ENCODE measurements at regions not wholly inside any gene's neighbourhood (a gene's known extent, or its start where the extent isn't known, plus 50 kb on each side); places are given as distances from the start of the nearest gene placed in this dataset.

DNA sequence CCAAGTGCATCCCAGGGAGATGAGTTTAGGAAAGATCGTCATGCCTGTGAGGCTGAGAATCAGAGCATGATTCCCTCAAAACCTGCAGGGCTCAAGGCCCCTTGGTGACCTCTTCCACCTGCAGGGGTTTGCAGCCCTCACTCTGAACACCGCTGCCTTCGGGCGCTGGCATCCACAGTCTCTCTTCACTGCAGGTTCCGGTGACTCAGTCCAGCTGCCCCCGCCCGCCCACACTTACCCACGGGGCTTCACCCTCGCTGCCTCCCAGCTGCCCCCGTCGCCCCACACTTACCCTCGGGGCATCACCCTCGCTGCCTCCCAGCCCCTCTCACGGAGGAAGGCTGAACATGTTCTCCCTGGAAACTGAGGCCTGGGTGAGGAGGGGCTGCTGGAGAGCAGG lies 277.1 kb downstream of the XXYLT1 start:
- no peak for DNase-seq
- no peaks in the 10 kb centered on the region for H3K9me3 ChIP-seq
- H3K4me1 ChIP-seq, result no peaks in the 10 kb centered on the region
- TF ChIP-seq POLR2A (IDR thresholded peaks at IDR 0.05) (no peak), EP300 (IDR thresholded peaks at IDR 0.05; ENCODE audit: low read depth) (no peak), POLR2AphosphoS5 (IDR thresholded peaks at IDR 0.05) (no peak)
- TF ChIP-seq, protein P1, sequence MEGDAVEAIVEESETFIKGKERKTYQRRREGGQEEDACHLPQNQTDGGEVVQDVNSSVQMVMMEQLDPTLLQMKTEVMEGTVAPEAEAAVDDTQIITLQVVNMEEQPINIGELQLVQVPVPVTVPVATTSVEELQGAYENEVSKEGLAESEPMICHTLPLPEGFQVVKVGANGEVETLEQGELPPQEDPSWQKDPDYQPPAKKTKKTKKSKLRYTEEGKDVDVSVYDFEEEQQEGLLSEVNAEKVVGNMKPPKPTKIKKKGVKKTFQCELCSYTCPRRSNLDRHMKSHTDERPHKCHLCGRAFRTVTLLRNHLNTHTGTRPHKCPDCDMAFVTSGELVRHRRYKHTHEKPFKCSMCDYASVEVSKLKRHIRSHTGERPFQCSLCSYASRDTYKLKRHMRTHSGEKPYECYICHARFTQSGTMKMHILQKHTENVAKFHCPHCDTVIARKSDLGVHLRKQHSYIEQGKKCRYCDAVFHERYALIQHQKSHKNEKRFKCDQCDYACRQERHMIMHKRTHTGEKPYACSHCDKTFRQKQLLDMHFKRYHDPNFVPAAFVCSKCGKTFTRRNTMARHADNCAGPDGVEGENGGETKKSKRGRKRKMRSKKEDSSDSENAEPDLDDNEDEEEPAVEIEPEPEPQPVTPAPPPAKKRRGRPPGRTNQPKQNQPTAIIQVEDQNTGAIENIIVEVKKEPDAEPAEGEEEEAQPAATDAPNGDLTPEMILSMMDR (IDR thresholded peaks at IDR 0.05), result no peak
- H3K4me3 ChIP-seq, result no peak overlapping the region
- H3K27me3 ChIP-seq, result no peaks in the 10 kb centered on the region
- no peaks in the 10 kb centered on the region for H3K36me3 ChIP-seq
- in situ Hi-C loops (cut with MboI; ENCODE audit: low pct_ligation_motif_present in 1 of 4, low pct_unique_long_range_greater_than_20kb in 1 of 4, low sequenced_read_pairs in 3 of 4), result loop anchor here in 2 of 4 donors (25.0 kb wide), 1 partner anchor 307 kb away; the partner anchor contains the start of gene FAM43A (in 2 of the 2)
- intact Hi-C loops (cut with DNase I; ENCODE audit: low total_unique reads), result no loop called here
- H3K27ac ChIP-seq, result no peak overlapping the region
- WGBS, 2 donors (ENCODE audit: low coverage in 1 of 2), result 90% methylated on average over 14 of the region's 14 CpGs; no CpG with 5 or more reads in 1 of the 2 donors

- intact Hi-C loops (cut with DNase I; ENCODE audit: low total_unique reads), result no loop called here
- H3K27me3 ChIP-seq, result no peaks in the 10 kb centered on the region
- in situ Hi-C loops (cut with MboI; ENCODE audit: low pct_ligation_motif_present in 1 of 4, low pct_unique_long_range_greater_than_20kb in 1 of 4, low sequenced_read_pairs in 3 of 4), result loop anchor here in 2 of 4 donors (25.0 kb wide), 1 partner anchor 307 kb away; the partner anchor contains the start of gene FAM43A (in 2 of the 2)
- H3K4me3 ChIP-seq, result no peak overlapping the region
- H3K4me1 ChIP-seq, result no peaks in the 10 kb centered on the region
- no peaks in the 10 kb centered on the region for H3K36me3 ChIP-seq
- WGBS, 2 donors (ENCODE audit: low coverage in 1 of 2), result 80 to 93% methylated on average over 2 to 6 of the region's 6 CpGs
- DNase-seq, result no peak
- TF ChIP-seq POLR2A (IDR thresholded peaks at IDR 0.05) (no peak), EP300 (IDR thresholded peaks at IDR 0.05; ENCODE audit: low read depth) (no peak), POLR2AphosphoS5 (IDR thresholded peaks at IDR 0.05) (no peak)
- TF ChIP-seq, protein P1 (IDR thresholded peaks at IDR 0.05), result no peak
- H3K27ac ChIP-seq, result no peak overlapping the region
- H3K9me3 ChIP-seq, result no peaks in the 10 kb centered on the region
Observed at GRCh38 chr3:194994551-194994981, 276.4 kb downstream of the XXYLT1 start.

- intact Hi-C loops (cut with DNase I; ENCODE audit: low total_unique reads), result no loop called here
- no peak overlapping the region for H3K4me3 ChIP-seq
Observed at GRCh38 chr3:194995334-194995733, 275.6 kb downstream of the XXYLT1 start.

DNA sequence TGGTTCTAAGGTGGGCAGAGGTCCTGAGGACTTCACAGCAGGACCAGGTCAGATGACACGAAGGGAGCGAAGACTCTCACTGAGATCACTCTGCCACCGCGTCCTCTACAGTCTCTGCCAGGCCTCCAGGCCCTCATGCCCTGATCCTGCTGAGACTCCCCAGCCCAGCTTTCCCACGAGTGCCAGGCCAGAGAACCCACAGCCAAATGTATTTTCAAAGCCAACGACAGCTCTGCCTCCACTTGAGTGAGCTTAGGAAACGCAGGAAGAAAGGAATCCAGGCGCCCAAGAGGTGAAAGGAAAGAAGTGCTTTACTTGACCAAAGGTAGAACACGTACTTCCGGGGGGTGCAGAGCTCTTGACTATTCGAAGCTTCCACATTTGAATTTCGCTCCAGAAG lies 275.0 kb downstream of the XXYLT1 start:
- intact Hi-C loops (cut with DNase I; ENCODE audit: low total_unique reads) (no loop called here), in situ Hi-C loops (cut with MboI; ENCODE audit: low pct_ligation_motif_present in 1 of 4, low pct_unique_long_range_greater_than_20kb in 1 of 4, low sequenced_read_pairs in 3 of 4) (loop anchor here in 2 of 4 donors (25.0 kb wide), 1 partner anchor 309 kb away; the partner anchor contains the start of gene FAM43A (in 2 of the 2))
- Histone ChIP-seq H3K36me3 (no peaks in the 10 kb centered on the region), H3K27me3 (no peaks in the 10 kb centered on the region), H3K27ac (no peak overlapping the region), H3K4me3 (no peak overlapping the region), H3K9me3 (no peaks in the 10 kb centered on the region), H3K4me1 (no peaks in the 10 kb centered on the region)
- TF ChIP-seq EP300 (IDR thresholded peaks at IDR 0.05; ENCODE audit: low read depth) (no peak), POLR2A (IDR thresholded peaks at IDR 0.05) (no peak), POLR2AphosphoS5 (IDR thresholded peaks at IDR 0.05) (no peak)
- TF ChIP-seq, protein P1 (IDR thresholded peaks at IDR 0.05), result no peak
- 84% methylated on average over 12 of the region's 12 CpGs; no CpG with 5 or more reads in 1 of the 2 donors for WGBS, 2 donors (ENCODE audit: low coverage in 1 of 2)
- no peak for DNase-seq

More at GRCh38 chr3:194995334-194995733, 275.6 kb downstream of the XXYLT1 start:
- 77 to 83% methylated on average over 5 to 7 of the region's 7 CpGs for WGBS, 2 donors (ENCODE audit: low coverage in 1 of 2)
- in situ Hi-C loops (cut with MboI; ENCODE audit: low pct_ligation_motif_present in 1 of 4, low pct_unique_long_range_greater_than_20kb in 1 of 4, low sequenced_read_pairs in 3 of 4), result loop anchor here in 2 of 4 donors (25.0 kb wide), 1 partner anchor 308 kb away; the partner anchor contains the start of gene FAM43A (in 2 of the 2)
- no peaks in the 10 kb centered on the region for H3K4me1 ChIP-seq
- H3K27ac ChIP-seq, result no peak overlapping the region
- no peak for DNase-seq
- H3K36me3 ChIP-seq, result no peaks in the 10 kb centered on the region
- no peaks in the 10 kb centered on the region for H3K27me3 ChIP-seq
- TF ChIP-seq, protein P1 (IDR thresholded peaks at IDR 0.05), result no peak
- TF ChIP-seq POLR2A (IDR thresholded peaks at IDR 0.05) (no peak), EP300 (IDR thresholded peaks at IDR 0.05; ENCODE audit: low read depth) (no peak), POLR2AphosphoS5 (IDR thresholded peaks at IDR 0.05) (no peak)
- H3K9me3 ChIP-seq, result no peaks in the 10 kb centered on the region

Data from transverse colon (tissue), 4 donors.